Myocyte (in vitro differentiated cells): ENCODE measurements at regions not wholly inside any gene's neighbourhood (a gene's known extent, or its start where the extent isn't known, plus 50 kb on each side); places are given as distances from the start of the nearest gene placed in this dataset.
A peak's percentile ranks its signal among the peaks of the same experiment; 100 is the strongest.

Source experiments
- DNase-seq: peaks from one replicate; pipeline ENCODE4 v3.0.0-alpha.2; 2012; ENCODE audit warnings: low read depth

DNA sequence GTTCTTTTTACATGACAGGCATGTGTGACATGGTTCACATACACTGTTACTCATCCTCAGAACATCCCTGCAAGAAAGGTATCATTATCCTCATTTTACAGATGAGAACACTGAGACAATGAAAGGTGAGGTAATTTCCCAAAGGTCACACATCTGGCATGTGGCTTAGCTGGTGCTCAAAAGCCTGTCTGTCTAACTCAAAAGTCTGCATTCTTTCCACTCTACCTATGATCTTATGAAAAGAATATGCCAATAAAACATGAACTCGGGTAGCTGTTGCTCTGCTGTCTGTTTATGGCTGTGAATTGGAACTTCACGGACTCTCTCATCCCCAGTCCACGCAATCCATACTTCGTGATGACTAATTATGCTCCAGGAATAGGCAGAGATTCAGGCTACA lies 79.0 kb upstream of the ODAD2 start:
- DNase-seq = no peak

DNA sequence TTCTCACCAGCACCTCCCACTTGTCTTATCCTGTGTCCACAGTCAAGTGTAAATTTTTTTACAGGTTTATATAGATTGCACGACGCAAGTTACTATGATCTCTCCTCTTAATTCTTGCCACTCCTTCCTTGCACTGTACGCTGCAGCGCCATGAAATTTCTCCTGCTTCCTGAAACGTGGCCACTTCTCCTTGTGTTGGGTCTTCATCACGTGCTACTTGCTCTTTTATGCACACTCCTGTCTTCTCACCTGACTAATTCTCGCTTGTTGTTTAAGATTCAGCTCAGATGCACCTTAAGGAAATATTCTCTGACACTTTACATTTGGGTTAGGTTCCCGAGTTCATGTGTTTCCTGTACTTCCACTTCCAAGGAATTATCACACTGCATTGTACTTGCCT lies 76.5 kb upstream of the ODAD2 start:
- DNase-seq = no peak

DNA sequence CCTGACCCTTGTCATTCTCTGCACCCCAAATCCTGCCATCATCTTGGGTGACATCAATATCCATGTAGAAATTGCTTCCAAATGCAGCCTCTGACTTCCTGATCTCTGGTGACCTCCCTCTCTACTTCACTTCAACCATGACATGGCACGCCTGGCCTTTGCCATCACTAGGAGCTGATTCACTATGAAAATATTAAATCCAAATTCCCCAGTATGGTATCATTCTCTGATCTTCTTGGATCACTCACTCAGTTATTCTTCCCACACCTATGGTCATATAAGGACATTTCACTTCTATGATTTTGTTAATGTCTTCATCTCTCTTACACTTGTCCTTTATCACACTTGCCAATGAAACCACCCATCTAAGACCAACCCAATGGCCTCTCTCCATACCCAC lies 73.7 kb upstream of the ODAD2 start:
- DNase-seq = no peak

DNA sequence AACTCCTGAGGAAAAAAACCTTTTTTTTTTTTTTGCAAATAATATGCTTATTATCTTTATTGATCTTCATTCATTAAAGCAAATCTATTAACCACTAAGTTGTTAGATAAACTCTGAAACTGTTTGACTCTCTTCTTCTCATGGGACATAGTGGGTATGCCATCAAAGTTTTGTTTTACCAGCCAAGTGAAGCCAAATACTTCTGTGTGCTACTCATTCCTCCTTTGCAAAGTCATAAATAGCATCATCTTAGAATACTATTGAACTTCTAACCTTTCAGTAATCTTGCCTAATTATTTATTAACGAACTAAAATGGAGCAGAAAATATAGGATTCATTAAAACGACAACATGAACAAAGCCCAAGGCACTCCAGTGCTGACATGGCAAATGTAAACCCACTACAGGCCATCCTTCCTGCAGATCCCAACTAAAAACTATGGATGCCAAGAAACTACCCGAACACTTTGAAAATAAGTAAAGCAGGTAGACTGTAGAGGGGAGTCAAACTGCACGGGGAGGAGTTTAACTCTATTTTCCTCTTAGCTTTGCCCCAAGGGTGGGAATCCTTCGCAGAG lies 61.2 kb upstream of the ODAD2 start:
- DNase-seq = peak; percentile 14

DNA sequence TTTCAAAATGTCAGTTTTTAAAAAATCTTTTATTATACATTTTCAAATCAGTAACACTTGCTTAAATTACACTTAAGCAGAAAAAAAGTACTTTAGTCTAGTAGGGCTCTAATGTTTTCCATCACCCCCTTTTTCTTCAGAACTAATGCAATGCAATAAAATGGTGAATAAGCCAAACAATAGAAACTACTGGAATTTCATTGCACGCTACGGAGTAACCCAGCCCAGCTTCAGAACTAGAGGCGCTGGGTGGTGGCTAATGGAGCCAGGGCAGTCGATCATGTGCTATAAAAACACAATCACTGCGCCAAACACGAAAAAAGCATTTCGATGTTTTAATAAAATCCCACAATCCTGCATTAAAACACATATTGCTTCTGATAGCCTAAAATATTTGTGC lies 59.9 kb upstream of the ODAD2 start:
- no peak for DNase-seq

DNA sequence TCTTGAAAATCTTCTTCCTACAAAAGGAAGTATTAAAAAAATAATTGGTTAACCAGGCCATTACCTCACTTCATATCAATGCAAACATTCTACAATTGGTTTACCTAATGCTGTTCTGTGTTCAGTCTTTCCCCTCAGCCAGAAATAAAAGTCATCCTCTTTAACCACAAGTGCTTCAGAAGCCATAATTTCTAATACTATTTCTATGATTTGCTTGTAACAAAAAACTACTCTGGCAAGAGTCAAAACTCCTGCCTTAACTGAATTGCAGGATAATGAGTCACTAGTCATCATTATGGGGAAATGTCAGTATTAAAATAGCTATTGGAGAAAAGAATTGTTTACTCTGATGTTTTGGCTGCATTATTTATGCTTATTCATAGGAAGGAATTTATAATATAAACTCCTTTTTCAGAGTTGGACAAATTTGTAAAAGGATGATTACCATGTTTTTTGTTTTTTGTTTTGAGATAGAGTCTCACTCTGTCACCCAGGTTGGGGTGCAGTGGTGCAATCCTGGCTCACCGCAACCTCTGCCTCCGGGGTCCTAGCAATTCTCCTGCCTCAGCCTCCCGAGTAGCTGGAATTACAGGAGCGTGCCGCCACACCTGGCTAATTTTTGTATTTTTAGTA lies 55.5 kb upstream of the ODAD2 start:
- peak; percentile 57 for DNase-seq

DNA sequence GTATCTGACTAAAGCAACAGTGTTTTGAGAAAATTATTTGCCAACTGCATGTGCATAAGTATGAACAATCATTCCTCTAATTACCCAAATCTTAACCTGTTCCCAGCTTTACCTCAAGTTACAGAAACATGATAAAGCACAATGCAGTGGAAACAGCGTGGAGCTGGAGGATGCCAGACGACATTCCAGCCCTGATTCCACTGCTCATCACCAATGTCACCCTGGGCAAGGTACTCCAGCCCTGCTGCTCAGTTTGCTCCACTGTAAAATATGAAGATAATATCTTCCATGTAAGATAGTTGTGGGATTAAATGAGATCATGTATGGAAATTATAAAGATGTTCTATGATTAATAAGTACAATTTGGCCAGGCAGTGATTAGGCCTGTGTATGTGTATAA lies 50.4 kb upstream of the ODAD2 start:
- no peak for DNase-seq
